ENCODE measurements at regions not wholly inside any gene's neighbourhood (a gene's known extent, or its start where the extent isn't known, plus 50 kb on each side); places are given as distances from the start of the nearest gene placed in this dataset.
"Not testable (repeated sequence)": the region's sequence is repeated elsewhere in the genome, so short reads cannot be mapped to it uniquely, and the experiment has no call there.

DNA sequence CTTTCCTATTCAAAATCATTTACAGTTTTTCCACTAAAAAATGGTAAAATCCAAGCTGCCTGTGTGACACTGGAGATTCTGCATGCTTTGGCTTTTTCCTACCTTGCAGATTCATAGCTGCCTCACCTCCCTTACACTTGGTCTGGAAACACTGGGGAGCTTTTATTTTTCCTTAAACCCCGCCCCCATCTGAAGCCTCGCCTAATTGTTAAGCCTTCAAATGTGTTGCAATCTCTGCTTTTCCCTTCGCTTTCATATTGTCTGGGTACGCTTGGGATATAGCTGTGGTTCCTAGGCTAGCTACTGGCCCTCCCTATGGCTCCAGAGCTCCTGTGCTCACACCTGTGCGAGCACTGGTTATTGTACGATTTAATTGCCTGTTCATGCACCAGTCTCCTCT, 942.4 kb upstream of the GYPC start:
- no peak for DNase-seq (ENCODE audit: low spot score)

GRCh38 chr2:125721072-125721721, 934.8 kb upstream of the GYPC start:
- no peak for DNase-seq (ENCODE audit: low spot score)

DNA sequence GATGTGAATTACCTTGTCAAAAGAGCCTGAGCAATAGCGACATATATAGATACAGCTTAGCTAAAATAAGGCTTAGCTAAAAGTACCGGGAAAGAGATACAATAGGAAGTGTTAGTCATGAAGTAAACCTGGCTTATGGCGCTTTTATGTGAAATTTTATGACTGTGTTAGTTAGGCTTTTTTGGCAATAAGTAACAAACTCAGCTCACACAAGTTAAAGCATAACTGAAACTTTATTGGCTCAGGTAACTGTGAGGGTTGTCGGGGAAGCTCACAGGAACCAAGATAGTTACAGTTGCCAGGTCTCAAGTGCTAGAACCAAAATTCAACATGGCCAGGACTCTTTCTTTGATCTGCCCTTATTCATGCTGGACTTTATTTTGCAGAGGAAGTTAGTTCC, 925.0 kb upstream of the GYPC start:
- no peak for DNase-seq (ENCODE audit: low spot score)

- DNase-seq (ENCODE audit: low spot score) = no peak
These were observed 919.7 kb upstream of the GYPC start for GRCh38 chr2:125736306-125736705.

DNA sequence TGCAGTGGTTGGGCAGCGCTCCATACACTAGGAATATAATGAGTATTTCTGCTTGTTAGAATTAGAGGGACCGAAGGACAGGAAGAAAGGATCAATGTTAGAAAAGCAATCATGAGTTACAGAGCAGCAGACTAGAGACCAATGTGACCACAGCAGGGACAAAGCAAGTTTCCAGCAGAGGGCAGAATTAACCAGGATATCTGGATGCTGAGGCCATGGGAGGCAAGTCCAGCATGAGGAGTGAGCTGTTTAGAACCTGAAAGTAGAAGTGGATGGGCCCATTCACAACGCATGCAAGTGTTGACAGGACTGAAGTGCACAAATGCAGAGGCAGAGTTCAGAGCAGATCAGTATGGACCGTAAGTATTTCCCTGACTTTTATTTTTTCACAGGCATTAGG, 910.4 kb upstream of the GYPC start:
- peak; percentile 76 for DNase-seq (ENCODE audit: low spot score)

DNA sequence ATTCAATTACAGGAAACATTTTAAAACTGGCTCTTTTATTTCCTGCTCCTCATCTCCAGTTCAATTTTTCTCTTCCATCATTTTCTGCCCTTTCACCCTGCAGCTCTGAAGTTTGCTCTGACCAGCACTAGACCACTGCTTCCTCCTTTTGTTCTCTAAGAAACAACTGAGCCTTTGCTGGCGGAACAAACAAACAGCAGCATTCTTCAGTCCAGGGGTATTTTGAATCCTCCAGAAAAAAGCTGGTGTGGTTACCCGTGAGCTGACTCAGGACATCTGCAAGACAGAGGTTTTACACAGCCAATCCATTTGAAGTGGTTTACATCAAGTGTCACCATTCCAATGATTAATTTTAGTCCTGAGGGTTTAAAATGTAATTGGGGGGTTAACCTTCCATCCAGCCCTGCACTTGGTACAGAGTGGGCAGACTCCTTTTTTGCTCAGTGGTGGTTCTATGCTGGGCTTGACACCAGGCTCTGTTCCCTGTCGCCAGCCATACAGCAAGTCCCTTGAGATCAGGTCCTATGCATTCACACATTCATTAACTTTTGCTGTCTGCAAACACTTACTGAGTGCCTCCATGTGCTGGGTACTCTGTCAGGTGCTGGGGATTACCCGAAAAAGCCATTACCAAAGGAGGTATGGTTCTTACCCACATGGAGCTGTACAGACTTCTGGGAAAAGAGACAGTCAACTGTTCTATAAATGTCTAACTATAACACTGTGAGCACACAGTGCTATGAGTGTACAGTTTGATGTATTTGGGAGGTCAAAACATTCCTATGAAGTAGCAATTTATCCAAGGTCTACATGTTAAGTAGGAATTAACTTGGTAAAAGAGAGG, 909.4 kb upstream of the GYPC start:
- peak; percentile 65 for DNase-seq (ENCODE audit: low spot score)

DNA sequence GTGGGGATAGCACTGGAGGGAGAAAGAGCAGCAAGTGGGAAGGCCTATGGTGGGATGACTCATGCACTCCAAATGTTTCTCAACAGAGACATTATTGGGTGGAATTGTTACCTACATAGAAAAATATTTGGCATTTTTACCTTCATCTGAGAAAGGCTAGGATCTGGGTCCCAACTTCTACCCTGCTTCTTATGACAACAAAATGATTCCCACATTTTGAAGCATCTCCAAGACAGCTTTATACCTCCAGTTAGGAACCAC, 908.9 kb upstream of the GYPC start:
- no peak for DNase-seq (ENCODE audit: low spot score)

DNA sequence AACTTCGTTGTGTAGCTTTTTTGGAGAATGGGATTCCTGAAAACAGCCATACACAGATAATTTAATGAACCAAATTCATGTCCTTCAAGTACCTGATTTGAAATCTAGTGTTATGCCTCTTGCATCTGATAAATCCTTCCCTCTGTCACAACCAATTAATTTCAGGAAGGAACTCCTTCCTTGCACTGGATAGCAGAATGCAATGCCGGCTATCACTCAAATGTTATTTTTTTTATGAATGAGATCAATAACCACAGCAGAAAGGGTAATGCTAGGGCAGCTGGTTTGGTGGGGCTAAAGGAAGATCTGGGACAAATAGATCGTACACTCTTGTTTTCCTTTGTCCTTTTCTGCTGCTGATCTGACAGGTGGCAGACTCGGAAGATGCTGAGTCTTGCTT, 899.5 kb upstream of the GYPC start:
- DNase-seq (ENCODE audit: low spot score) = no peak

- no peak for DNase-seq (ENCODE audit: low spot score)
These were observed 859.2 kb upstream of the GYPC start for GRCh38 chr2:125796784-125797183.

DNA sequence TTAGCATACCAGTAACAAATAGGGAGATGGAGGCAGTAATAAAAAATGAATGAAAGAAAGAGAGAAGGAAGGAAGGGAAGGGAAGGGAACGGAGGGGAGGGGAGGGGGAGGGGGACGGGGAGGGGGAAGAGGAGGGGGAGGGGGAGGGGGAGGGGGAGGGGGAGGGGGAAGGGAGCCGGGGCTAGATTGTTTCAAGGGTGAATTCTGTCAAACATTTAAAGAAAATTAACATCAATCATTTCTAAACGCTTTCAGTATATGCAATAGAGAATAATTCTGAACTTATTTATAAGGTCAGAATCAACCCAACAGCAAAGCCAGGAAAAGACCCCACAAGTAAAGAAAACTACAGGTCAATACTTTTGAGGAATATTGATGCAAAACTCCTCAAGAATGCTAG, 858.8 kb upstream of the GYPC start:
- no peak for DNase-seq (ENCODE audit: low spot score)

DNA sequence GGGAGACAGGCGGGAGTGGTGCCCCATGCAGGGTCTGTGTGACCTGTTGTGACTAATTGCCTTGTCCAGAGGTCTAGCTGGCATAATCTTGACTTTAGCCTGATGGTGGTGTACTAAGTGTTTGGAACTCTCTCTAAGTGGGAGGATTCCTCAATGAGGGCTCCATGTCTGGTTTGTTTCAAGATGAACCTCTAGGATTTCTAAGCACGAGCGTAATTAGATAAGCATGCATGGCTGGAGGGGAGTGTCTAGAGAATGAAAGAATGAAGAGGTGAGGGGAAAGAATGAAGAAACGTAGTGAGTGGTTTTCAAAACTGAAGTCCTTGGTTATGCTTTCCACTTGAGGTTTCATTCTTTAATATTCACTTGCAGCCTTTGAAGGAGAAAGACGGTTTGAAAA, 833.2 kb upstream of the GYPC start:
- no peak for DNase-seq (ENCODE audit: low spot score)

DNA sequence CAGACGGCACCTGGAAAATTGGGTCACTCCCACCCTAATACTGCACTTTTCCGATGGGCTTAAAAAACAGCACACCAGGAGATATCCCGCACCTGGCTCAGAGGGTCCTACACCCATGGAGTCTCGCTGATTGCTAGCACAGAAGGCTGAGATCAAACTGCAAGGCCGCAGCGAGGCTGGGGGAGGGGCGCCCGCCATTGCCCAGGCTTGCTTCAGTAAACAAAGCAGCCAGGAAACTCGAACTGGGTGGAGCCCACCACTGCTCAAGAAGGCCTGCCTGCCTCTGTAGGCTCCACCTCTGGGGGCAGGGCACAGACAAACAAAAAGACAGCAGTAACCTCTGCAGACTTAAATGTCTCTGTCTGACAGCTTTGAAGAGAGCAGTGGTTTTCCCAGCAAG, 830.2 kb upstream of the GYPC start:
- not testable (repeated sequence) for DNase-seq (ENCODE audit: low spot score)

DNA sequence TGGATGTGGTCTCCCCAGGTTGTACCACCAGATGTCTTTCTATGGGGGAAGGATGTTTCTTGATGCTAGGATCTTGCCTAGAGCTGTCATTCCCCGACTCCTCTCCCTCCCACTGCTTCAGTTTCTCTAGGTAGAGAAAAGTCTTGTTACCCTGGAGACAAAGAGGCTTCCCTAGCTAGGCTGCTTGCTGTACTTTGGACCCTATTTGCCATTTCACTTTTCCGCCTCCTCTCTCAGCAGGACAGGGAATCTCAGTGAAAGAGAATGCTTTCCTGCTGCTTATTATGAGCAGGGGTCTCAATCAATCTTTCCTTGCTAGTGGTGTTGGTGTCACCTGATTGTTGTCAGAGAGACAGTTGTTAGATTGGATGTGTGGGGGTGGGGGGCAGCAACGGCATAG, 818.8 kb upstream of the GYPC start:
- no peak for DNase-seq (ENCODE audit: low spot score)

- no peak for DNase-seq (ENCODE audit: low spot score)
These were observed 818.3 kb upstream of the GYPC start for GRCh38 chr2:125837611-125838010.

DNA sequence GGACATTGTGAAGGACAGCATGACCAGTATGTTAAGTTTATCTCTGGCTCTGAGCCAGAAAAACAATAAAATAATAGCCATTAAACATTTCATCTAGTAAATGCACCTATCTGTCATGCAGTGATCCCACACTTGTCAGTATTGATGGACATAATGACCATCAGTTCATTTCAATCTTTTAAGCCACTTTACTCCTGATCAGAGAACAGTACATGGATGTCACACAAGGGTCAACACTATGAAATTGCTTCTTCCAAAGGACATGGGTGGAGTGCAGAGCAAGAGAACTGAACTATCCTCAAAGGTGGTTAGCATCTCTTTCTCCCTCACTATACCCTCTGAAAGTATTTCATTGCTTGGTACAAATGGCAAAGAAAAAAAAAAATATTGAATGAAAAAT, 816.0 kb upstream of the GYPC start:
- DNase-seq (ENCODE audit: low spot score) = no peak

DNA sequence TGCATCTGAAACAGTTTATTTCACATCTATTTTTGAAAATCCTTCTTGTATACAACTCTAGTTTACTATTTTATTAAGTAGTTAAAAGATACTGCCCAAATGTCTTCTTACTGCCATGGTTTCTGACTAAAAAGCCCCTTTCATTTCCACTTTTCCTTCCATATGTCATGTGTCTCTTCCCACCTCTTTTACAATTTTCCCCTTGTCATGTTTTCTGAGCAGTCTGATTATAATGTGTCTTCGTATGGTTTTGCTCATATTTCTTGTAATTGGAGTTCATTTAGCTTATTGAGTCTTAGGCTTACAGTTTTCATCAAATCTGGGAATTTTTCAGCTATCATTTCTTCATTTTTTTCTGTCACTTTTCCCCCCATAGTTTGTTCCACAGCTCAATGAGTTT, 813.9 kb upstream of the GYPC start:
- no peak for DNase-seq (ENCODE audit: low spot score)

GRCh38 chr2:125850541-125850940, 805.4 kb upstream of the GYPC start:
- DNase-seq (ENCODE audit: low spot score) = no peak

DNA sequence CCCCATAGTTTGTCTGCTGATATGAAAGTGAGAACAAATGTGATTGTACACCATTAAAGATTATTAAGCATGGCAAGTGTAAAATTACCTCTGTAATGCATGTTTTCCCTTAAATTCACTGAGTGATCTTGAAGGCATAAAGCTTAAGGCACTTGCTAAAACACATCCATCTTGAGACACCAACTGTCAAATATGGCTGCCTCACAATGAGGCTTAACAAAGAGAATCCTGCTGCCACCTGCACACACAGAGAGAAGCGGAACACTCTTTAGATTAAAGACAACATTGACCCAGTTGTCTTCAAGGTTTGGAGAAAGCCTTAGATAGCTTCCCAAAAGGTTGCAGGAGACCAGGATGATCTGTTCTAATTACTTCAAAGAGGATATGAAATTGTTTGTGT, 803.6 kb upstream of the GYPC start:
- DNase-seq (ENCODE audit: low spot score) = no peak

GRCh38 chr2:125853626-125854025, 802.3 kb upstream of the GYPC start:
- DNase-seq (ENCODE audit: low spot score) = no peak

DNA sequence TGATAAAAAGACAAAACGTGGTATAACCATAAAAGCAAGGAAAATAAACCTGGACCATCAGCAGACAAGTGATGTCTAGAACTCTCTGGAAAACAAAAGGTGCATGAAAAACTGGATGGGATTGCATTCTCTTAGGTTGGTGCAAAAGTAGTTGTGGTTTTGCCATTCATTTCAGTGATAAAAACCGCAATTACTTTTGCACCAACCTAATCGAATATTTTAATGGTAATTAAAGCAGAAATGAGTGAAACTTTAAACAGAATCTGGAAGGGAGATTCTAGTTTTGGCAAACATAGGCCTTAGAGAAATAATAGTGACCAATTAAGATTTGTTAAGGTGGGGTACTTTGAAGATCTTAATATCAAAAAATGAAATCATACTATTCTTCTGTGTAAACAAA, 800.8 kb upstream of the GYPC start:
- DNase-seq (ENCODE audit: low spot score) = no peak

DNA sequence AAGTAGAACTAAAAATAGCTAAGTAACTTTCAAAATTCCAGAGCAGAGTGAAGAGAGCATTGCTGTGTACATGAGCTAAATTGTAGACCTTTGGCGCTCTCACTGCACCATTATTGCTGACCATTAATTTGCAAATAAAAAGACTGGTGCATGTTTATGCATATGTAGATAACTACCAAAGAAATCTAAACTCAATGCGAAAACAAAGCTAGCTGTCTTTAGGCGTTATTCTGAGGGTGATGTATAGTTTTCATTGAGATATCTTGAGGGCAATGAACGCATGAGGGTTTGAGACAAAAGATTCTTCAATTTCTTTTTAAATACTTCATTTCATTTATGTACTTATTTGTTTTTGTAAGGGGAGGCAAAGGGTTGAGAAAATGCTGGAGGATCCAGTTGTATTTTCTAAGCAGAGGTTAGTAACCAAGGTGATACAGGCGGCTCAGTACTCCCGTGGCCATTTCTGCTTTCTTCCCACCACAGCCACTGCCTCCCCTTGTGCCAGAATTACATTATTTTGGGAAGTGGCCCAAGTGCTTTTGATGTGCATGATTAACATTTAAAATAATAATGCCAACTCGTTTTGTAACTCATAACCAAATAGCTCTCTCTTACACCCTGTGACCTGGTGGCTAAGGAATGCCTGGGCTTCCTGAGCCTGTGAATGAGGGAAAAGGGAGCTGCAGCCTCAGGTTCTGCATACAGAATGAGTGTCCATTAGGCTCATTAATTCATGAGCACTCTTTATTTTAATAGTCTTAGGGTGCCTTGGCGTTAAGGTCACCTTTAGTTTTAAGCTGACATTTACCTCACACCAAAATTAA, 797.8 kb upstream of the GYPC start:
- DNase-seq (ENCODE audit: low spot score) = no peak

DNA sequence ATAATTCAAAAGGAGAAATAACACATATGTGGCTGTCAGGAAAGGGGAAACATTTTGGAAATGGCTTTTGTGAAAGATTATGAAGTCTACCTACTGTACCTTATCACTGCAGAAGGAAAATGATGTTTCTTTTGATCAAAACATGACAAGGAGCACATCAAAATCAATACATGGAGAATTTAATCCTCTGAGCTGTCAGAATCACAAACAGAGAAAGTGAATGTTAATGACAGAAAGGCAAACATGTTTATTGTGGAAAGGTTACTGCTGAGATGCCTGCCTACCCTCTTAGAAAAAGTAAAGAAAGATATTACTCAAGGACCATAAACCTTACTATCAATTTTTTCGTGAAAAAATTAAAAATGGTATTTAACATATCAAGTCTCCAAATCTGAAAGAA, 794.5 kb upstream of the GYPC start:
- no peak for DNase-seq (ENCODE audit: low spot score)

- no peak for DNase-seq (ENCODE audit: low spot score)
These were observed 788.0 kb upstream of the GYPC start for GRCh38 chr2:125867908-125868307.

Data from kidney capillary endothelial cell (primary cell).